Mucosa of gallbladder (tissue), 1 donor: ENCODE measurements at regions not wholly inside any gene's neighbourhood (a gene's known extent, or its start where the extent isn't known, plus 50 kb on each side); places are given as distances from the start of the nearest gene placed in this dataset.

Experiments
- DNase-seq: peaks from one replicate; pipeline ENCODE4 v3.0.0-alpha.2; 2020; ENCODE audit warnings: low spot score
- donor health status: DM: no; HTN: no; CAD: no.

DNA sequence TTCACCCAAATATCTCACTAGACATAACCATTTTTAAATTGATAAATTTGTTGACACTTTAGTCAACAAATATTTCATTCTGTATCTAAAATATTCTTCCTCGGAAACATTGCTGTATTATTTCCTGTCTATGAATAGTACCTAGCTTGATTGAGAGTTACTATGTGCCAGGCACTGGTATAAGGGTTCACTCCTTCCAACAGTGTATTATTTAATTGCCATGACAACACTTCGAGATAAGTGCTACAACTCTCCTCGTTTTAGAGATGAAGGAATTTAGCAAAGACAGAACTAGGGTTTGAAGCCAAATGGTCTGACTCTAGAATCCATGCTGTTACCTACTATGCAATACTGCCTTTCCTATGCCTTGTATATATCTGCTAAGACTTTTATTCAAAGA is 287.2 kb downstream of the YTHDC2 start:
- no peak for DNase-seq

DNA sequence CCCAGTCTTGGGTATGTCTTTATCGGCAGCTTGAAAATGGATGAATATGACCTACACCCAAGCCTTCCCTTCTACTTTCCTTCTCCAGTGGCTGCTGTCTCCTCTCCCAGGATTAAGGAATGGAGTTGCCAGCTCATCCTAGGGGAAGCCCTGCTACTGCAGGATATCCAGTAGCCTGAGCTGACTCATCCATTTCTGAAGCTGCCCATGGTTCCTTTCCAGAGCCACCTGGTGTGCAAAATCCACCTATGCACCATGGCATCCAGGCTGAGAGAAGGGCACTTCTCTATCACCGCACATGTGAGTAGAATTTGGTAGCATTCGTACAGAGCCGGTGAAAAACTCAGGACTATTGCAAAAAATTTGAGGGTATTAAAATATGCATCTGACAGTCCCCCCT is 290.8 kb downstream of the YTHDC2 start:
- no peak for DNase-seq

DNA sequence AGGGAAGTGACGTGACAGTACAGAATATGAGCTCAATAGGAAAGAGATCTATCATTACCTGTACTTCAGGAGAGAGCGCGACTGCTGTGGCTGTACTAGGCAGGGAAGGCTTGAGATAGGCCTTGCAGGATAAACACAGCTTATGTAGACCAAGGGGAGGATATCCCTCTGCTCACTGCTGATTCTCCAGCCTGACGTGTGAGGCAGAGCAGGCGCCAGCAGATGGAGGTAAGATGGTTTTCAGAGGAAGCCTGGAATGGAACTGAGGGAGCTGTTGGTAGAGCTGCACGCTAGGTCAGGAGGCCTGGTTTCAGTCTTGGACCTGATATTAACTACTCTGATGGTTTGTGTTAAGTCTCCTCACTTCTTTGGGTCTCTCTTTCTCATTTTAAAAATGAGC is 291.4 kb downstream of the YTHDC2 start:
- no peak for DNase-seq

DNA sequence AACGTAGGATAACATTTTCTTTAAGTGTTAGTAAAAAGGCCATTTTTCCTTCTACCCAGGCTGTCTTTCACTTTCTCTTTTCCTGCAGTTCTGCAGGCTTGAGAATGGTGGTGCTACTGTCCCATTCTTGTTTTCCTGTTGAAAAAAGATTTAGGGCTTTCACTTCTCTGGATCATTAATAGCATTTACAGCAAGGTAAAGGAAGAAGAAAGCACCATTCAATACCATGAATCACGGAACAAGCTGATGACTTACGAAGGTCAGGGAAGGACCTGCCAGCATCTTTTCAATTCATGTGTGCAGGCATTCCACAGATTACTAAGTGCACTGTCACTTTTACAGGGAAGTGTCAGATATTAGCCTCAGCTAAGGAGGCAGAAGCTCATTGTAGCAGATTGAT is 292.8 kb downstream of the YTHDC2 start:
- DNase-seq: no peak

DNA sequence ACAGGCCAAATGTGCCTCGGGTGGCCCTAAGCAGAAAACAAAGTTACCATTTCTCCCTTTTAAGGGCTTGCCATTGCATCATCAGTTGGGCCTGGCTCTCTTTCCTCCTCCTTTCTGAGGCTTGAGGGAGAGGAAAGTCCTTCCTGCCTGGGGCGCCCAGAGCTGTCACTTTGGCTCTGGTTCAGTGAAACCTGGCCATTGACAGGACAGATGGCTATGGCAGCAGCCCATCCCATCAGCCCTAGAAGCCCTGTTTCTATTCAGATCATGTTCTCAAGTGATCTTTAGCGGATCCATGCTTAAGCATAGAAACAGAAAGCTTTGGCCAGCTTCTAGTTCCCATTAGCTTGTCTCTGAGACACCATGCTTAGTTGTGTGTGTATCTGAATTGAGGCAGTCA is 293.4 kb downstream of the YTHDC2 start:
- DNase-seq: no peak

DNA sequence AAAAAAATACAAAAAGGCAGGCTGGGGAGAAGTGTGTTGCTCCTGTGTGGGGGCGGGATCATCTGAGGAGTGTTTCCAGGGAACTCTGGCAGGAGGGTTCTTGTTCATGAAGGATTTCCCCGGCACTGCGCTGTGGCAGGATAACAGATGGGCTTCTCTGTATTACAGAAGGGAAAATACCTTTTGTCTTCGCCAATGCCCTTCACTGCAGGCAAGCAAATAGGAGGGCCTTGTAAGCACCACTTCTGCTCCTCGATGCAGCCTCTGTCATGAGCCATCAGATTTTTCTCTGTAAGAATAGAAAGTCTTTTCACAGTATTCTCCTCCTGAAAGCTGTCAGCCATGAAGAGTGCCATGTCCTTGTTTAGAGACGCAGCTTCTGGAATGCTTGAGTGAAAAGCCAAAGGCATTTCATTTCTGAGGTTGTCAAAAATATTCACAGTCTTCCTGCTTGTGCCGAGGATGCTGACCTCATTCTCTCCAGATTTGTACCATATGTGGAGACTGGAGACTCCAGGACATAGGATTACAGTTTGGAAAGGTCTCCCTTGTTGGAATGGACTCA is 294.0 kb downstream of the YTHDC2 start:
- no peak for DNase-seq

DNA sequence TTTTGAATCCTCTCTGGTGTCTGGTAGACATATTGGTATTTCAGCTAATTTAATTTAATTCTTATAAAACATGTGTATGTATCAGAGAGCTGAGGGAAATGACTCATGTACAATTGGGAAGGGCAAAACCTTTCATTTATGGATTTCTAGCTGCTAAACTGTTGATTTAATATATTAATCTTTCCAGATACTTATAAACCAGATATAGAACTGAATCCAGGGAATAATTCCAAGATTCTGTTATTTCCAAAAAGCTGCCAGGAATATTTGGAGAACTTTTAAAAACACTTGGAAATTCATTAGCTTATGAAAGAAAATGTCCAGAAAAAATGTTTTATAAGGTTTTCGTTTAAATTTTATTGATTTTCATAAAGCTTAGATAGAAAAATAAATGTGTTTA is 295.5 kb downstream of the YTHDC2 start:
- DNase-seq: no peak

DNA sequence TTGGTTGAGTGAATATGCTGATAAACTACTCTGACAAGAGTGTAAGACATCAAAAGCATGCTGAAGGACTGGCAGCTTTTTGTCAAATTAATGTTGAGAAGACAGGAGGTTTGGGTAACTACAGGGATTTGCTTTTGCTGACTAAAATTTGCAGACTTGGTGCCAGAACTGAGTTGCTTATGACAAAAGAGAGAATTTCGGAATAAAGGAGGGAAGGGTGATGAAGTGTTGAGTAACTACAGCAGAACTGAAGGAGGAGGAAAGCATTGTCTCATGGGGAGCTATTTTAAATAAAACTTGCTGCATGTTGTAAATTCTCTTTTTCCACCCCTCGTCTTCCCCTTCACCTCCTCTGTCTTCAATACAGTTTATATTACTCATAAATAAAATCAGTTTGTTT is 296.1 kb downstream of the YTHDC2 start:
- no peak for DNase-seq

DNA sequence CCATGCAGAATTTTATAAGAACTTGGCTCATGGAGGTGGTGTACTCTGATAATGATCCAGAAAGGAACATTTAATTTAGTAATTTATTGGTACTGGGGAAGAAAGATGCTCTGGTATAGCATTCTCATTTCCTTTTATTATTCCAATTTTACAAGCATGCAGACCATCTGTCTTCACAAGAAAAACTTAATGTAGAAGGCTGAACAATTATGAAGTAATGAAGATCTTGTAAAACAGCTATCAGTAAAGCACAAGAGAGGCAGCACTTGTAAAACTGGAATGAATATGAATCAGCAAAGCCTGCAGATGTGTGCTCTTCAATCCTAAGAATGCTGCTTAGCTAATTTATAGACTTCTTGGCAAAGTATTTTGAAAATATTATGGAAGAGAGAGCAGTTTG is 300.0 kb downstream of the YTHDC2 start:
- DNase-seq: no peak

DNA sequence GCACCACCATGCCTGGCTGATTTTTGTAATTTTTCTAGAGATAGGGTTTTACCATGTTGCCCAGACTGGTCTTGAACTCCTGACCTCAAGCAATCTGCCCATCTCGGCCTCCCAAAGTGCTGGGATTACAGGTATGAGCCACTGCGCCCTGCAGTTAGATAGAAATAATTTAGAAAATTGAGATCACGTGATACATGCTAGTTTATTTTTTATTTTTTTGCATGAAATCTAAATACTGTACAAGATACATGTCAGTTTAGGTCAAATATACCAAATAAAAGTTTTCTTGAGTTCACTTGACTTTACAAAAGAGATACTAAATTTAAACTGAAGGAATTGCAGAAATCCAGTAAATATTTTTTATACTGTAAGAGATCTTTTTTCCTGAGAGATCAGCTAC is 304.2 kb downstream of the YTHDC2 start:
- DNase-seq: no peak

DNA sequence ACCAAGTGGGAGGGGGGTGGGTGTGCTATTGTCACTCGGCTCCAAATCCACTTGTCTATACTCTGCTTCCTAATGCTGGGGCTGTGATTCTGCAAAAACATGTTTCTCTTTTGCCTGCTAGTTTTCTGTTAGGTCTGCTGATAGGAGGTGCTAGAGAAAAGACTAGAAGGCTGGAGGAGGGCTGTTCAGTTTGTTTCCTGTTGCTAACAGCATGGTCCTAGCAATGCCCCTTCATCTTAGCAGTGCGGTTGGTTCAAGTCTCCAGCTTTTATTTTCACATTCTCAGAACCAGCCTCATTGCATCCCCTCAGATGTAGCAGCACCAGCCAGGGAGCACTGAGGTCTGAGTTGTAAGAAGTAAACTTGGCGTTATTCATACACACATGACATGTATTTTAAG is 310.2 kb downstream of the YTHDC2 start:
- no peak for DNase-seq

DNA sequence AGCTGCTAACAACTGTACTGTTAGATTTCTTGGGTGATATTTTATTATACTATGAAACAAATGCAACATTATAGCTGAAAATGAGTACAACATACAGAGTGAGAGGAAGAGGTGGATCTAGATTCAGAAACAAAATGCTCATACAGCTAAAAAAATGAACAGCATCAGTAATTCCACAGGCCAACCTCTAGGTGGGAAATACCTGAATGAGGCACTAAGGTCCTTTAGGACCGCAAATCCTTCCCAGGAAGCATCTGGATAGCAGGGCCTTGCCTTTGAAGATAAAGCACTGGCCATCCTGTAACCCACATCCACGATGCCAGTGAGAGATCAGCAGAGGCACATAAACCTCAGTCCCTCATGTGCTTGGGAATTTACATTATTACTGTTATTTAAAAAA is 310.8 kb downstream of the YTHDC2 start:
- DNase-seq: no peak

DNA sequence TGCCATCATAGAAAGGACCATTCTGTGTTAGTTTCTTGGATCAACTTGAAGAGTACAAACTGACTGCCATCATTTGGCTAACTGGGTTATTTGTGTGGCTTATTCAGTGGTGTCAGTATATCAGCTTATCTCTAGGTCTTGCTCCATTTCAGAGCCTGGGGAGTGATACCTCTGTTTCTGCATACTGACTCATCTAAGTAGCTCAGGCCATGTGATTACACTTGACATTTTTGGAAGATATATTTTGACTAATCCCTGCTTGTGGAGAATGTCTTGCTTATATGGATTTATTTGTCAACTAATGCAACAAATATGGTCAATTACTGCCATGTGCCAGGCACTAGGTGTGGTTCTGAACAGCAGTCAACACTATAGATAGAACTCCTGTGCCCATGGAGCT is 311.7 kb downstream of the YTHDC2 start:
- DNase-seq: no peak

DNA sequence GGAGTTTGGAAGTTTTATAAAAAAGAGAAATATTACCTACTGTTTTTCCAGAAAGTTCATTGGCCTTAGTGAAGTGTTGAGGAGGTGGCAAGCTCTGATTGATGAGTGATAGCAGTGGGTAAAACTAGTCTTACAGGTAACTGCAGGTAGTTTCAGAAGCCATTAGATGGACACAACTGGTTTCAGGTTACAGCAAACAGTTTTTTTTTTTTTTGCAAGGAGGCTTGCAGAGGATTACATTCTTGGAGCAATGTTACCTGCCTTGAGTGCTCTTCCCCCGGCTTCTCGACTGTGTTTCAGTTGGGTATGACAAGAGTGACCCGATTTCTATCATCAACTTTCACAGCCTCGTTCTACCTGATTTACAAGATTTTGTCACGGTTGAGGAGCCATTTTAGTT is 333.4 kb downstream of the YTHDC2 start:
- no peak for DNase-seq

DNA sequence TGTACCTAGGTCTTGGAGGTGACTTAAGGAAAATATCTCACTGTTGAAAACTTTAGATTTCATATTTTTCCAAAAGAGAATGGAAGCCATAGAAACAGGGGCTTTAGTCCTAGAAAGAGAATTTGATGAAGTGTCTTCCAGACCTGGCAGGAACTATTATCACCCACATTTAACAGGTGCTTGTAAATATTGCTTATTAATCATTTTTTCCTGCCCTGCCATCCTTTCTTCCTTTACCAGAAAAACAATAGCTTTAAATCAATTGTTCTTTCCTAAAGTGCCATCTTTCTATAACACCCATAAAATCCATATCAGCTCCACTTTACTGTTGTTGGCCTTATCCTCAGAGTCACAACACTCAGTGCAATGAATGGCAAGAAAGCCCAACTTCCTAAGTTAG is 350.9 kb downstream of the YTHDC2 start:
- DNase-seq: no peak

DNA sequence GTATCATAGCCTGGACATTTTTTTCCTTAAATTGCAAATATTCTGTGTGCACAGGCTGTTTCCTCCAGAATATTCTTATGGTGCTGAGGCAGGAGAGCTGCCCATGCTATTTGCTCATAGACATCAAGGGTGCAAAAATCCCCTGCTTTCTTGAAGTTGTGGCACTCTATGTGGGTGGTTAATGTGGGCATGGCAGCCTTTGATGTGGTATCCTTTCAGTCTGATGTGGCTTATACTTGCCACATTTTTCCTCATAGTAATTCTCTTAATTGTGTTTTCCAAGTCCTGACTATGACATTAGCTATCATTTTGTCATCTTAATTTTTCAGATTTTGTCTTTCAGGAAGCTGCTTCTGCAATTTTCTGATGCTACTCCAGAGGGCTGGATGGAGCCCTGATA is 353.3 kb downstream of the YTHDC2 start:
- no peak for DNase-seq

DNA sequence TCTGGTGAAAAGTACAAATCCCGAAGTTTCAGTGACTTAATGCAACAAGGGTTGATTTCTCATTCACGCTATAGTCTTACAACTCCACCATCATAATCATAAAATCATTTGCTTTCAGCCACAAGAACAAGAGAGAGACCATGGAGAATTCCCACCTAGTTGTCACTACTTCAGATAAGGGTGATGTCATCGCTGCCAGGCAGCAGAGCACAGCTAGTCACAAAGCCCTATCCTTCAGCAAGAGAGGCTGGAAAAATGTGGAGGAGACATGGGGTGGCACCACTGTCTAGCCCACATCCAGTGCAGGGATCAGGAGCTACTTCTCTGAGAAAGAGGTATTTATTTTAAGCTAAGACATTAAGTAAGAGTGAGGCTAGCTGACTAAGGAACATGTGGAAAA is 356.1 kb downstream of the YTHDC2 start:
- DNase-seq: no peak

DNA sequence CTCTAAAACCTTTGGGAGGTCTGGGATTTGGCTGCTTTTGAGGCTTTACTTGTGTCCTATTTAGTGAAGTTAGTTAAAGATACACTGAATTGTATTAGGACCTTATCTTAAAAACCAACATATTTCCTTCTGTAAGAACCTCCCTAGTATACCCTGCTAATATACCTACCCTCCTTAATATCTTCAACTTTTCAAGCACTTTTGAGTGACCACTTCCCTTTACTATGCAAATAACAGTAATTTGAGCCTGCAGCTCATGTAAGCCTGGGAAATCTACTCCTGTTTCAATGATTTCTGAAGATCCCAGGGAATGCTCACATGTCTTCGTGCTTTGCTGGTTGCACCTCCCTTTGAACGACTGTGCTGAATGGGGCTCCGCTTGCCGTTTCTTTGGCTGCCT is 358.5 kb downstream of the YTHDC2 start:
- no peak for DNase-seq

DNA sequence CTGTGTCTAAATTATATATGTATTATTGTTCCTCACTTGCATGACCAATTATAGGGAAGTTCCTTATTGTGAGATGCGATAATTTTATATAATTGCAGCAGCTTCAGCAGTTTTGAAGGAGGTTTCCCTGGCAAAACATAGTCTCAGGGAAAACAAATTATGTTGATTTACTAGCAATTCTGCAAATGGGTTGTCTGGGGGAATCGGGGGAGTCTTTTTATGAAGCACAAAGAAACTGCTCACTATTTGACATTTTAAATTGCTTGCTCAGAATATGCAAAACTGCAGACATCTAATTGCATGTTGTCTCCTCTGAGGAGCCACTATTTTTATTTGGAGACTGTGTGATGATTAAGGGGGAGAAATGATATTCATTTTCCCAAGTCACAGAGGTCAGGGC is 361.6 kb downstream of the YTHDC2 start:
- DNase-seq: no peak

DNA sequence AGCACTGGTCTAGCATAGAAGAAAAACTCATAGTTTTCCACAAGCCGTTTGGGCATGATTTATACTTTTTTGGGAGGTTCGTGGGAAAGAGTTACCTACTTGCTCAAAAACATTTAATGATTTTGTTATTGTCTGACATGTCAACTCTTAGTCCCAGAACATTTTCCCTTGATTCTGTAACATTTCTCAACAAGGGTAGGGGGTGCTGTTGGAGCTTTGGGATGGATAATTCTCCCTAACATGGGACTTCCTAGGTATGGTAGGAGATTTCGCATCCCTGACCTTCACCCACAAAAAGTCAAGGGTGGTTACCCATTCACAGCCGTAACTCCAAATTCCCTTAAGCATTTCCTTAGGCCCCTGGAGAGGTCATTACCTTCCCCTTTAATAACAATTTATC is 378.0 kb downstream of the YTHDC2 start:
- no peak for DNase-seq

DNA sequence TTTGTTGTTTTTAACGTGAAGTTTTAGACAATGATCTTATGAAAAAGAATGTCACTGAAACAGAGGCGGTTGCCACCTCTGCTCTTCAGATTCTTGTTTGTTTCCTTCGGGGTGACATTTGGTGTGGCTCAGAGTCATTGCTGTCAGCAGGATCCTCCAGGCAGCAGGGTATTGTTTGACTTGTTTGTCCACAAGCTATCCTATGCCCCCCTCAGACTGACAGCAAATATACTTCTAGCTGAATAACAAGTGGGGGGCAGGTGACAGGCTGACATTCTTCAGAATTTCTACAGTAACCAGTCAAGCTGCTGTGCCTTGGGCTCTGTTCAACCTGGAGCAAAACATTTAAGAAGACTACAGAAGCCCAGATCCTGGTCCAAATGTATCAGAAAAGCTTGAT is 383.3 kb downstream of the YTHDC2 start:
- no peak for DNase-seq

DNA sequence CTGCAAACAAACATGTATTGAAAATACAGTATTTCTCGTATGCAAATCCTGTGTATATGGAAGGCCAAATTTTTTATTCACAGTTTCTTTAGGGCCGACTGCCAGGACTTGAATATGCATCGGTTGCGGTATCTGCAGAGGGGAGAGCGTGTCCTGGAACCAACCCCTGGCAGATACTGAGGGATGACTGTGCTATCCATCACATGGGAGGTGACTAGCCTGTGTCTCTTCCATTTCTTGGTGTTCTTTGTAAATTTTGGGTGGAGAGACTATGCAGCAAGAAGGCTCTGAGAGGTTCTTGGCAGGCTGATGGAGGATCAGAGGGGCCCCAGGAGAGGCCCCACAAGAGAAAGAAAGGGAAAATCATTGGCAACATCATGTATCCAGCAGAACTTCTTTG is 384.3 kb downstream of the YTHDC2 start:
- DNase-seq: no peak

DNA sequence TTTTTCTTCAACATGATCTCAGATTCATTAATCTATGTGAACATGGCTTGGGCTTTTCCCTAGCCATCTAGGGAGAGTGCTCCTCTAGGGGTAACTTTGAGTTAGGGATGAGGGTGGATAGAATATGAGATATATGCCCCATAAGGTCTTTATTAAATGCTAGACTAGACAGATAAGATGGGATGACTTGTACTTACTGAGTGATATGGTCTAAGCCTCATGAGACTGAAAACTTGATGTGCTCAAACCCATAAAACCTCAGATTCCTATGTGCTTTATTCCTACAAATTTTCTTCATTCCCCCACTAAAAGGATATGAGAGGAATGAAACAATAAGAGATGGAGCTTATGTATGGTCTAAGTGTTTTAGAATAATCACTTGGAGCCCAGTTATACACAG is 386.6 kb downstream of the YTHDC2 start:
- DNase-seq: no peak

DNA sequence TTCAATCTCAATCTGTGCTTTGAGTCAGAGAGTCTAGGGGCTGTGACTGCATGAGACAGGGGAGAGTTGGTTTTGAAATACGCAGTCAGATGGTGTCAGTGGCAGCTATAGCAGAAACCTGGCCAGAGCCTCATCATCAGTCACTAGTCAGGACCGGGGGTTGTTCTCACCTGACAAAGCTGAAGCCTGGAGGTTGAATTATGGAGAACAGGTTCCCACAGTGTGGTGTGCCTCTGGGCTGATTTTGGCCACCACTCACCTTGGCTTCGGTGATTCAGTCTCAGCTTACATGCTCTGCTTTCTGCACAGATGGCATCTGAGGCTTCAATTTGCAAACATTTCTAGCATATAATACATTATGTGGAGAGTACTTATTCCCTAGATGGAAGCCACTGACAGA is 387.3 kb downstream of the YTHDC2 start:
- DNase-seq: no peak

DNA sequence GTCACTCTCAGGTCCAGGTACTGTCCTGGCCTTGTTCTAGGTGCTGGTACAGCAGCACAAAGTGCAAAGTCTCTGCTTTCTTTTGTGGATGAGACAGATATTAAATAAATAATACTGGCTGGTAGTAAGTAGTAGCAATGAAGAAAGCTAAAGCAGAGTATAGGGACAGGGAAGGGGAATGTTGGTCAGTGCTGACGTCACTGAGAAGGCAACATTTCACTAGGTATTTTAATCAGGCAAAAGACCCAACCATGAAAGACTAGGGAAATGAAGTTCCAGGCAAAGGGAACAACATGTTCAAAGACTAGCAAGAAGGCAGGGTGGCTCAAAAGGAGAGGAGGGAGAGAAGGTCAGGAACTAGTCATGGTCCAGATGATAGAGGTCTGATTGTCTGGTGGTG is 388.2 kb downstream of the YTHDC2 start:
- no peak for DNase-seq
